SK-N-SH (cell line): ENCODE measurements at regions not wholly inside any gene's neighbourhood (a gene's known extent, or its start where the extent isn't known, plus 50 kb on each side); places are given as distances from the start of the nearest gene placed in this dataset.

Experiments
- CTCF ChIA-PET: fragments of 300-600, 350-600 bp; formaldehyde crosslinking; extraction: SDS; loops from one replicate; lab custom pipeline; 2021; lab: Yijun Ruan, JAX
- POLR2A ChIA-PET: fragments of 350-600 bp; sonication (Branson Sonifier 250); formaldehyde crosslinking; extraction: SDS; loops from one replicate; lab custom pipeline; 2020; ENCODE audit warnings: antibody characterized with exemption, inconsistent platforms; lab: Yijun Ruan, JAX
- DNase-seq: peaks from one replicate; pipeline ENCODE4 v3.0.0; 2012
- H2AFZ ChIP-seq: fragments of 200-600 bp; sonication (generic); 2 replicates; pipeline ENCODE4 v1.8.1; 2016; ENCODE audit warnings: antibody characterized with exemption, mild to moderate bottlenecking, low read depth
- H3F3A ChIP-seq: fragments of 200-600 bp; sonication (generic); replicated peaks from 2 replicates; pipeline ENCODE3; 2016; ENCODE audit warnings: antibody characterized with exemption, mild to moderate bottlenecking; ENCODE audit not compliant: insufficient read depth
- H3K27ac ChIP-seq, 2 experiments: fragments of 200-500 bp in 1 of 2; fragments of 200-600 bp in 1 of 2; sonication (Bioruptor generic) in 1 of 2; sonication (generic), shearing (Covaris generic) in 1 of 2; 2 replicates each; pipeline versions ENCODE4 v1.5.1 to v1.6.1; 2014 to 2016; ENCODE audit warnings: low read depth in 2 of 2, inconsistent platforms in 1 of 2, low read length in 1 of 2, mild to moderate bottlenecking in 1 of 2, mixed read lengths in 1 of 2
- H3K27me3 ChIP-seq: fragments of 200-600 bp; sonication (generic), shearing (Covaris generic); 2 replicates; pipeline ENCODE4 v1.6.1; 2016; ENCODE audit warnings: mixed run types; ENCODE audit not compliant: insufficient read depth
- H3K36me3 ChIP-seq, 2 experiments: fragments of 200-500 bp in 1 of 2; fragments of 200-600 bp in 1 of 2; sonication (Bioruptor generic) in 1 of 2; sonication (generic) in 1 of 2; replicated peaks in 1 of 2; 2 replicates each; pipeline versions ENCODE3 to v1.5.1; 2014 to 2016; ENCODE audit warnings: low read length in 1 of 2, mild to moderate bottlenecking in 1 of 2; ENCODE audit not compliant: insufficient read depth in 2 of 2, control insufficient read depth in 1 of 2
- H3K4me1 ChIP-seq, 2 experiments: fragments of 200-500 bp in 1 of 2; fragments of 200-600 bp in 1 of 2; sonication (Bioruptor generic) in 1 of 2; sonication (generic), shearing (Covaris generic) in 1 of 2; 2 replicates each; pipeline versions ENCODE4 v1.5.1 to v1.6.1; 2014 to 2016; ENCODE audit warnings: low read depth in 1 of 2, low read length in 1 of 2, mixed run types in 1 of 2; ENCODE audit not compliant: insufficient read depth in 2 of 2, control insufficient read depth in 1 of 2
- H3K4me2 ChIP-seq: fragments of 200-600 bp; sonication (generic), shearing (Covaris generic); 2 replicates; pipeline ENCODE4 v1.6.1; 2017; ENCODE audit warnings: mixed run types
- H3K4me3 ChIP-seq, 2 experiments: fragments of 200-500 bp in 1 of 2; fragments of 200-600 bp in 1 of 2; sonication (Bioruptor generic) in 1 of 2; sonication (generic), shearing (Covaris generic) in 1 of 2; 2 replicates each; pipeline versions ENCODE4 v1.5.1 to v1.8.1; 2014 to 2016; ENCODE audit warnings: low read depth in 2 of 2, inconsistent platforms in 1 of 2, low read length in 1 of 2, mild to moderate bottlenecking in 1 of 2, mixed read lengths in 1 of 2, moderate library complexity in 1 of 2
- H3K79me2 ChIP-seq: fragments of 200-600 bp; sonication (generic); 2 replicates; pipeline ENCODE4 v1.8.1; 2017; ENCODE audit warnings: mild to moderate bottlenecking; ENCODE audit not compliant: insufficient read depth
- H3K9ac ChIP-seq: fragments of 200-600 bp; sonication (generic); 2 replicates; pipeline ENCODE4 v1.6.1; 2017; ENCODE audit warnings: mixed run types
- H3K9me2 ChIP-seq: fragments of 200-600 bp; sonication (generic); 2 replicates; pipeline ENCODE4 v1.6.1; 2017; ENCODE audit warnings: mixed run types
- H3K9me3 ChIP-seq: fragments of 200-600 bp; sonication (generic); 2 replicates; pipeline ENCODE4 v1.6.1; 2017; ENCODE audit warnings: mixed run types, mild to moderate bottlenecking, moderate library complexity
- H4K20me1 ChIP-seq: fragments of 200-600 bp; sonication (generic); 2 replicates; pipeline ENCODE4 v1.6.1; 2017; ENCODE audit warnings: mild to moderate bottlenecking, mixed run types; ENCODE audit not compliant: insufficient read depth
- CHD2 ChIP-seq: fragments of 150-350 bp; IDR thresholded peaks from 2 replicates; pipeline ENCODE4 v1.6.1; 2018; ENCODE audit warnings: low read length; ENCODE audit not compliant: partially characterized antibody
- EP300 ChIP-seq, 2 experiments: IDR thresholded peaks; 2 replicates each; pipeline versions ENCODE4 v1.4.0 to v1.6.1; 2012; ENCODE audit warnings: borderline replicate concordance in 1 of 2, low read depth in 1 of 2, low read length in 1 of 2
- FOSL2 ChIP-seq: IDR thresholded peaks from 2 replicates; pipeline ENCODE4 v1.4.0; 2012; ENCODE audit warnings: low read depth, mild to moderate bottlenecking, moderate library complexity, borderline replicate concordance
- FOXJ3 ChIP-seq: sonication (generic); formaldehyde crosslinking; IDR thresholded peaks from 2 replicates; pipeline ENCODE4 v1.5.1; 2020; ENCODE audit warnings: mild to moderate bottlenecking, missing genetic modification reagents
- JUND ChIP-seq: IDR thresholded peaks from 2 replicates; pipeline ENCODE4 v1.4.0; 2012
- MEF2A ChIP-seq: IDR thresholded peaks from 2 replicates; pipeline ENCODE4 v1.4.0; 2012; ENCODE audit warnings: low read depth, borderline replicate concordance
- RAD21 ChIP-seq: IDR thresholded peaks from 2 replicates; pipeline ENCODE4 v1.6.1; 2012; ENCODE audit warnings: mild to moderate bottlenecking, low read length
- SMC3 ChIP-seq: IDR thresholded peaks from 2 replicates; pipeline ENCODE4 v1.6.1; 2012; ENCODE audit warnings: low read depth, low read length, improper control_type of control experiment
- TCF12 ChIP-seq: IDR thresholded peaks from 2 replicates; pipeline ENCODE4 v1.4.0; 2012
- YY1 ChIP-seq: IDR thresholded peaks from 2 replicates; pipeline ENCODE4 v1.4.0; 2012; ENCODE audit warnings: low read depth, mild to moderate bottlenecking
- WGBS: methylation state at CpG from one replicate; pipeline ENCODE4 v1.1.6; 2017; ENCODE audit warnings: low lambda C conversion rate; 5-methylcytosine and 5-hydroxymethylcytosine counted together
- TF ChIP-seq, protein P1 (sequence below): fragments of 200-600 bp; sonication (generic); IDR thresholded peaks from 2 replicates; pipeline ENCODE4 v1.6.1; 2017; ENCODE audit warnings: antibody characterized with exemption, mild to moderate bottlenecking, moderate library complexity
- TF ChIP-seq, protein P2 (sequence below): fragments of 150-350 bp; IDR thresholded peaks from 2 replicates; pipeline ENCODE4 v1.6.1; 2017; ENCODE audit warnings: antibody characterized with exemption, low read length, low read depth, borderline replicate concordance
- TF ChIP-seq, protein P3 (sequence below): IDR thresholded peaks from 2 replicates; pipeline ENCODE4; 2012
- TF ChIP-seq, protein P4 (sequence below): IDR thresholded peaks from 2 replicates; pipeline ENCODE4 v1.6.1; 2012; ENCODE audit warnings: mild to moderate bottlenecking, low read depth, low read length, moderate library complexity
- TF ChIP-seq, protein P5 (sequence below): IDR thresholded peaks from 2 replicates; pipeline ENCODE4 v1.4.0; 2012; ENCODE audit warnings: low read depth, borderline replicate concordance

DNA sequence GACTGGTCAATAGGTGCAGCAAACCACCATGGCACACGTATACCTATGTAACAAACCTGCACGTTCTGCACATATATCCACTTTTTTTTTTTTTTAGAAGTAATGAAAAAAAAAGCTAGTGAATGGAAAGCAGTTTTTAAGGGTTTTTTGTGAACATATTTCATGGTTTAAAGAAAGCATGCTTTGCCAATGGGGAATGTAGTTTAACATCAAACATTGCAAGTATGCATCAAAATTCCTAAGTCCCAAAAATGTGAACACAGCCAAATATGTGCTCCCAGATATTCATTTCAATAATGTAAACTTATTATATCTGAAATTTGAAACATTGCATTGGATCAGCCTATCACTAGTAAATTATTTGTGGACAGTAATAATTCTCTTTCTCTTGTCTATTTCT lies 710.4 kb upstream of the FLRT2 start:
- Histone ChIP-seq H3K9me3 (no peaks in the 10 kb centered on the region), H3K27me3 (no peaks in the 10 kb centered on the region), H2AFZ (no peak overlapping the region), H3K9me2 (no peaks in the 10 kb centered on the region), H3K36me3 (no peaks in the 10 kb centered on the region), H3K4me2 (no peak overlapping the region), H3K27ac (no peak overlapping the region), H3K4me3 (no peak overlapping the region), H3K9ac (no peak overlapping the region), H3K4me1 (no peaks in the 10 kb centered on the region), H3F3A (no peaks in the 10 kb centered on the region), H4K20me1 (no peaks in the 10 kb centered on the region), H3K79me2 (no peaks in the 10 kb centered on the region)
- DNase-seq = no peak
- POLR2A ChIA-PET = no interaction called here
- TF ChIP-seq SMC3 (no peak), YY1 (no peak), CHD2 (no peak), RAD21 (no peak), EP300 (IDR thresholded peaks at IDR 0.05; ENCODE audit: borderline replicate concordance in 1 of 2, low read depth in 1 of 2, low read length in 1 of 2) (no peak), FOSL2 (no peak), JUND (no peak), TCF12 (no peak), FOXJ3 (CRISPR knock-in tag) (no peak), MEF2A (no peak)
- TF ChIP-seq, protein P1, sequence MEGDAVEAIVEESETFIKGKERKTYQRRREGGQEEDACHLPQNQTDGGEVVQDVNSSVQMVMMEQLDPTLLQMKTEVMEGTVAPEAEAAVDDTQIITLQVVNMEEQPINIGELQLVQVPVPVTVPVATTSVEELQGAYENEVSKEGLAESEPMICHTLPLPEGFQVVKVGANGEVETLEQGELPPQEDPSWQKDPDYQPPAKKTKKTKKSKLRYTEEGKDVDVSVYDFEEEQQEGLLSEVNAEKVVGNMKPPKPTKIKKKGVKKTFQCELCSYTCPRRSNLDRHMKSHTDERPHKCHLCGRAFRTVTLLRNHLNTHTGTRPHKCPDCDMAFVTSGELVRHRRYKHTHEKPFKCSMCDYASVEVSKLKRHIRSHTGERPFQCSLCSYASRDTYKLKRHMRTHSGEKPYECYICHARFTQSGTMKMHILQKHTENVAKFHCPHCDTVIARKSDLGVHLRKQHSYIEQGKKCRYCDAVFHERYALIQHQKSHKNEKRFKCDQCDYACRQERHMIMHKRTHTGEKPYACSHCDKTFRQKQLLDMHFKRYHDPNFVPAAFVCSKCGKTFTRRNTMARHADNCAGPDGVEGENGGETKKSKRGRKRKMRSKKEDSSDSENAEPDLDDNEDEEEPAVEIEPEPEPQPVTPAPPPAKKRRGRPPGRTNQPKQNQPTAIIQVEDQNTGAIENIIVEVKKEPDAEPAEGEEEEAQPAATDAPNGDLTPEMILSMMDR = no peak
- TF ChIP-seq, protein P2, sequence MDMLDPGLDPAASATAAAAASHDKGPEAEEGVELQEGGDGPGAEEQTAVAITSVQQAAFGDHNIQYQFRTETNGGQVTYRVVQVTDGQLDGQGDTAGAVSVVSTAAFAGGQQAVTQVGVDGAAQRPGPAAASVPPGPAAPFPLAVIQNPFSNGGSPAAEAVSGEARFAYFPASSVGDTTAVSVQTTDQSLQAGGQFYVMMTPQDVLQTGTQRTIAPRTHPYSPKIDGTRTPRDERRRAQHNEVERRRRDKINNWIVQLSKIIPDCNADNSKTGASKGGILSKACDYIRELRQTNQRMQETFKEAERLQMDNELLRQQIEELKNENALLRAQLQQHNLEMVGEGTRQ = no peak
- TF ChIP-seq, protein P3, sequence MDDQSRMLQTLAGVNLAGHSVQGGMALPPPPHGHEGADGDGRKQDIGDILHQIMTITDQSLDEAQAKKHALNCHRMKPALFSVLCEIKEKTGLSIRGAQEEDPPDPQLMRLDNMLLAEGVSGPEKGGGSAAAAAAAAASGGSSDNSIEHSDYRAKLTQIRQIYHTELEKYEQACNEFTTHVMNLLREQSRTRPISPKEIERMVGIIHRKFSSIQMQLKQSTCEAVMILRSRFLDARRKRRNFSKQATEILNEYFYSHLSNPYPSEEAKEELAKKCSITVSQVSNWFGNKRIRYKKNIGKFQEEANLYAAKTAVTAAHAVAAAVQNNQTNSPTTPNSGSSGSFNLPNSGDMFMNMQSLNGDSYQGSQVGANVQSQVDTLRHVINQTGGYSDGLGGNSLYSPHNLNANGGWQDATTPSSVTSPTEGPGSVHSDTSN = no peak
- TF ChIP-seq, protein P4, sequence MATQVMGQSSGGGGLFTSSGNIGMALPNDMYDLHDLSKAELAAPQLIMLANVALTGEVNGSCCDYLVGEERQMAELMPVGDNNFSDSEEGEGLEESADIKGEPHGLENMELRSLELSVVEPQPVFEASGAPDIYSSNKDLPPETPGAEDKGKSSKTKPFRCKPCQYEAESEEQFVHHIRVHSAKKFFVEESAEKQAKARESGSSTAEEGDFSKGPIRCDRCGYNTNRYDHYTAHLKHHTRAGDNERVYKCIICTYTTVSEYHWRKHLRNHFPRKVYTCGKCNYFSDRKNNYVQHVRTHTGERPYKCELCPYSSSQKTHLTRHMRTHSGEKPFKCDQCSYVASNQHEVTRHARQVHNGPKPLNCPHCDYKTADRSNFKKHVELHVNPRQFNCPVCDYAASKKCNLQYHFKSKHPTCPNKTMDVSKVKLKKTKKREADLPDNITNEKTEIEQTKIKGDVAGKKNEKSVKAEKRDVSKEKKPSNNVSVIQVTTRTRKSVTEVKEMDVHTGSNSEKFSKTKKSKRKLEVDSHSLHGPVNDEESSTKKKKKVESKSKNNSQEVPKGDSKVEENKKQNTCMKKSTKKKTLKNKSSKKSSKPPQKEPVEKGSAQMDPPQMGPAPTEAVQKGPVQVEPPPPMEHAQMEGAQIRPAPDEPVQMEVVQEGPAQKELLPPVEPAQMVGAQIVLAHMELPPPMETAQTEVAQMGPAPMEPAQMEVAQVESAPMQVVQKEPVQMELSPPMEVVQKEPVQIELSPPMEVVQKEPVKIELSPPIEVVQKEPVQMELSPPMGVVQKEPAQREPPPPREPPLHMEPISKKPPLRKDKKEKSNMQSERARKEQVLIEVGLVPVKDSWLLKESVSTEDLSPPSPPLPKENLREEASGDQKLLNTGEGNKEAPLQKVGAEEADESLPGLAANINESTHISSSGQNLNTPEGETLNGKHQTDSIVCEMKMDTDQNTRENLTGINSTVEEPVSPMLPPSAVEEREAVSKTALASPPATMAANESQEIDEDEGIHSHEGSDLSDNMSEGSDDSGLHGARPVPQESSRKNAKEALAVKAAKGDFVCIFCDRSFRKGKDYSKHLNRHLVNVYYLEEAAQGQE = no peak
- TF ChIP-seq, protein P5, sequence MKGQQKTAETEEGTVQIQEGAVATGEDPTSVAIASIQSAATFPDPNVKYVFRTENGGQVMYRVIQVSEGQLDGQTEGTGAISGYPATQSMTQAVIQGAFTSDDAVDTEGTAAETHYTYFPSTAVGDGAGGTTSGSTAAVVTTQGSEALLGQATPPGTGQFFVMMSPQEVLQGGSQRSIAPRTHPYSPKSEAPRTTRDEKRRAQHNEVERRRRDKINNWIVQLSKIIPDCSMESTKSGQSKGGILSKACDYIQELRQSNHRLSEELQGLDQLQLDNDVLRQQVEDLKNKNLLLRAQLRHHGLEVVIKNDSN = no peak
- WGBS = 4% methylated on average over 2 of the region's 2 CpGs
- CTCF ChIA-PET = no interaction called here
